ENCODE measurements at regions not wholly inside any gene's neighbourhood (a gene's known extent, or its start where the extent isn't known, plus 50 kb on each side); places are given as distances from the start of the nearest gene placed in this dataset.

DNA sequence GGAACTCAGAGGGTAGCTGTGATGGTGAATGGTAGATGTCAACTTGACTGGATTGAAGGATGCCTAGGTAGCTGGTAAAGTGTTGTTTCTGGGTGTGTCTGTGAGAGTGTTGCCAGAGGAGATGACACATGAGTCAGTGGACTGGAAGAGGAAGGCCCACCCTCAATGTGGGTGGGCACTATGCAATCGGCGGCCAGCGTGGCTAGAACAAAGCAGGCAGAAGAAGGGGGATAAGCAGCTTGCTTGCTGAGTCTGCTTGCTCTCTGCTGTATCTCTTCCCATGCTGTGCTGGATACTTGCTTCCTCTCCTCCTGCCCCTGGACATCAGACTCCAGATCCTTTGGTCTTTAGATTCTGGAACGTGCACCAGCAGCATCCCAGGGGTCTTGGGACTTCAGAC, 128.1 kb downstream of the AIPL1 start:
- BruUV-seq (replicated peaks) = no TSS peak
- FAIRE-seq (no peak), ATAC-seq (no peak), DNase-seq (ENCODE audit: extremely low read depth in 1 of 4, low spot score in 3 of 4) (no peak)
- H3K36me3 ChIP-seq (ENCODE audit: control insufficient read depth, insufficient read depth, low read length) = no peaks in the 10 kb centered on the region
- no peaks in the 10 kb centered on the region for H3K27me3 ChIP-seq (ENCODE audit: control insufficient read depth in 2 of 2, insufficient read depth in 2 of 2, low read length in 2 of 2)
- no peak overlapping the region for H3K4me3 ChIP-seq
- no peaks in the 10 kb centered on the region for H3K79me2 ChIP-seq (ENCODE audit: control insufficient read depth, insufficient read depth, low read length)
- no peak overlapping the region for H3K4me2 ChIP-seq (ENCODE audit: insufficient read depth, low read length)
- no peak overlapping the region for H3K27ac ChIP-seq (ENCODE audit: extremely low read depth, low read depth, low read length)
- 0 out of 2 replicates have a peak, but pooled peaks cover 4% of the 10 kb centered on the region for H4K20me1 ChIP-seq (replicated peaks; ENCODE audit: control insufficient read depth, insufficient read depth, low read length)
- H3K9me3 ChIP-seq (replicated peaks; ENCODE audit: control insufficient read depth, insufficient read depth, low read depth, low read length) = no peaks in the 10 kb centered on the region
- no peak overlapping the region for H3K9ac ChIP-seq (ENCODE audit: insufficient read depth in 1 of 2, low read depth in 2 of 2, low read length in 2 of 2)
- TF ChIP-seq, protein P1, sequence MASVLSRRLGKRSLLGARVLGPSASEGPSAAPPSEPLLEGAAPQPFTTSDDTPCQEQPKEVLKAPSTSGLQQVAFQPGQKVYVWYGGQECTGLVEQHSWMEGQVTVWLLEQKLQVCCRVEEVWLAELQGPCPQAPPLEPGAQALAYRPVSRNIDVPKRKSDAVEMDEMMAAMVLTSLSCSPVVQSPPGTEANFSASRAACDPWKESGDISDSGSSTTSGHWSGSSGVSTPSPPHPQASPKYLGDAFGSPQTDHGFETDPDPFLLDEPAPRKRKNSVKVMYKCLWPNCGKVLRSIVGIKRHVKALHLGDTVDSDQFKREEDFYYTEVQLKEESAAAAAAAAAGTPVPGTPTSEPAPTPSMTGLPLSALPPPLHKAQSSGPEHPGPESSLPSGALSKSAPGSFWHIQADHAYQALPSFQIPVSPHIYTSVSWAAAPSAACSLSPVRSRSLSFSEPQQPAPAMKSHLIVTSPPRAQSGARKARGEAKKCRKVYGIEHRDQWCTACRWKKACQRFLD (CRISPR knock-in tag; IDR thresholded peaks at IDR 0.05) = no peak
- TF ChIP-seq ZNF224 (CRISPR knock-in tag; IDR thresholded peaks at IDR 0.05) = no peak
- TF ChIP-seq CBX3 (IDR thresholded peaks at IDR 0.05; ENCODE audit: borderline replicate concordance in 1 of 2, low read length in 2 of 2) = no peak
- no peak for TF ChIP-seq GABPB2 (CRISPR knock-in tag; conservative IDR thresholded peaks at IDR 0.05)
- TF ChIP-seq CBX5 (IDR thresholded peaks at IDR 0.05; ENCODE audit: borderline replicate concordance, low read depth) = no peak
- no peak for TF ChIP-seq SRSF1 (IDR thresholded peaks at IDR 0.05; ENCODE audit: low read depth, low read length)
- no peak for TF ChIP-seq RFX1 (IDR thresholded peaks at IDR 0.05)
- TF ChIP-seq MXI1 (IDR thresholded peaks at IDR 0.05; ENCODE audit: low read depth, low read length) = no peak
- TF ChIP-seq TAF7 (tag; IDR thresholded peaks at IDR 0.05) = no peak
- TF ChIP-seq YY1 (IDR thresholded peaks at IDR 0.05; ENCODE audit: borderline replicate concordance in 1 of 3, control insufficient read depth in 1 of 3, extremely low read depth in 1 of 3, insufficient read depth in 3 of 3, insufficient read length in 1 of 3, insufficient replicate concordance in 2 of 3, low read depth in 1 of 3, low read length in 2 of 3) = no peak
- TF ChIP-seq NKRF (IDR thresholded peaks at IDR 0.05; ENCODE audit: borderline replicate concordance) = no peak
- TF ChIP-seq RAD51 (IDR thresholded peaks at IDR 0.05; ENCODE audit: borderline replicate concordance, low read depth) = no peak
- in situ Hi-C loops (cut with MboI) (no loop called here), intact Hi-C loops (cut with micrococcal nuclease) (no loop called here)
- H3K4me1 ChIP-seq (replicated peaks in 1 of 2; ENCODE audit: control insufficient read depth in 2 of 2, insufficient read depth in 2 of 2, low read length in 2 of 2) = no peaks in the 10 kb centered on the region
- WGBS (ENCODE audit: insufficient coverage, low coverage, missing lambda C conversion rate) = 0% methylated on average over 3 of the region's 4 CpGs
- POLR2A ChIA-PET = interaction anchor here (0.6 kb wide), 2 partner anchors 182 to 574 kb away, joined by 3 to 4 read pairs; no protein-coding TSS in a partner anchor
- H3K9me1 ChIP-seq (ENCODE audit: control insufficient read depth, insufficient read depth, low read length) = no peaks in the 10 kb centered on the region
- CTCF ChIA-PET (ENCODE audit: low intra/inter-chr PET ratio) = no interaction called here
- H2AFZ ChIP-seq (ENCODE audit: low read depth, low read length) = no peak overlapping the region

All from K562 (cell line).